ENCODE measurements at regions not wholly inside any gene's neighbourhood (a gene's known extent, or its start where the extent isn't known, plus 50 kb on each side); places are given as distances from the start of the nearest gene placed in this dataset.
A peak's percentile ranks its signal among the peaks of the same experiment; 100 is the strongest.

DNA sequence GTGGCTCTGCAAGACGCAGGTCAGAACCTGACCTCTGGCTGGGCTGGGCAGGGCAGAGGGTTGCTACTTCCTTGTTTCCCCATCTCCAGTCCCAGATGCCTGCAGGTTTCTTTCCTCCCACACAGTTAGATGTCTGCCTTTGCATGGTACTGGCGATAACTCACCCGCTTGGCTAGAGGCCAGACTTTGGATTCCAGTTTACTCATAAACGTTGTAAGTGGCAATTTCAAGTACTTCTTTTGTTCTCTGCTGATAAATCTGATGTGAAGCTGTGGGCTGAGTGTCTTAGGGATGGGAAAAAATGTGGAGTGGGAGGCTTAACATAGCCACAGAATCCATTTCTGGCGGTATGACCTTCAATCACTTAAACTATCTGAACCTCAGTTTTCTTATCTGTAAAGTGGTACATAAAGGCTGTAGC is 194.2 kb downstream of the EBLN2 start (continued):
- TF ChIP-seq RBM34 (IDR thresholded peaks at IDR 0.05; ENCODE audit: borderline replicate concordance, insufficient read depth, low read length) (no peak), CBFA2T3 (IDR thresholded peaks at IDR 0.05) (peak; percentile 96), RBM14 (IDR thresholded peaks at IDR 0.05; ENCODE audit: borderline replicate concordance, insufficient read depth, low read depth, low read length) (no peak), ELF1 (tag; IDR thresholded peaks at IDR 0.05) (peak; percentile 72), NUFIP1 (IDR thresholded peaks at IDR 0.05; ENCODE audit: partially characterized antibody) (no peak), MAFG (tag; conservative IDR thresholded peaks at IDR 0.05) (no peak), BDP1 (IDR thresholded peaks at IDR 0.05; ENCODE audit: insufficient read depth, insufficient read length) (no peak), TAL1 (IDR thresholded peaks at IDR 0.05) (peak; percentile 93), SOX6 (IDR thresholded peaks at IDR 0.05) (peak; percentile 94), ASH1L (IDR thresholded peaks at IDR 0.05; ENCODE audit: borderline replicate concordance, low read depth, partially characterized antibody) (no peak), NBN (IDR thresholded peaks at IDR 0.05; ENCODE audit: low read depth) (0 out of 2 replicates have a peak, but pooled peaks have one; percentile 37), RB1 (IDR thresholded peaks at IDR 0.05; ENCODE audit: low read depth) (no peak), DACH1 (IDR thresholded peaks at IDR 0.05; ENCODE audit: partially characterized antibody) (no peak), FOXA1 (IDR thresholded peaks at IDR 0.05; ENCODE audit: borderline replicate concordance) (no peak)
- TF ChIP-seq, protein P1, sequence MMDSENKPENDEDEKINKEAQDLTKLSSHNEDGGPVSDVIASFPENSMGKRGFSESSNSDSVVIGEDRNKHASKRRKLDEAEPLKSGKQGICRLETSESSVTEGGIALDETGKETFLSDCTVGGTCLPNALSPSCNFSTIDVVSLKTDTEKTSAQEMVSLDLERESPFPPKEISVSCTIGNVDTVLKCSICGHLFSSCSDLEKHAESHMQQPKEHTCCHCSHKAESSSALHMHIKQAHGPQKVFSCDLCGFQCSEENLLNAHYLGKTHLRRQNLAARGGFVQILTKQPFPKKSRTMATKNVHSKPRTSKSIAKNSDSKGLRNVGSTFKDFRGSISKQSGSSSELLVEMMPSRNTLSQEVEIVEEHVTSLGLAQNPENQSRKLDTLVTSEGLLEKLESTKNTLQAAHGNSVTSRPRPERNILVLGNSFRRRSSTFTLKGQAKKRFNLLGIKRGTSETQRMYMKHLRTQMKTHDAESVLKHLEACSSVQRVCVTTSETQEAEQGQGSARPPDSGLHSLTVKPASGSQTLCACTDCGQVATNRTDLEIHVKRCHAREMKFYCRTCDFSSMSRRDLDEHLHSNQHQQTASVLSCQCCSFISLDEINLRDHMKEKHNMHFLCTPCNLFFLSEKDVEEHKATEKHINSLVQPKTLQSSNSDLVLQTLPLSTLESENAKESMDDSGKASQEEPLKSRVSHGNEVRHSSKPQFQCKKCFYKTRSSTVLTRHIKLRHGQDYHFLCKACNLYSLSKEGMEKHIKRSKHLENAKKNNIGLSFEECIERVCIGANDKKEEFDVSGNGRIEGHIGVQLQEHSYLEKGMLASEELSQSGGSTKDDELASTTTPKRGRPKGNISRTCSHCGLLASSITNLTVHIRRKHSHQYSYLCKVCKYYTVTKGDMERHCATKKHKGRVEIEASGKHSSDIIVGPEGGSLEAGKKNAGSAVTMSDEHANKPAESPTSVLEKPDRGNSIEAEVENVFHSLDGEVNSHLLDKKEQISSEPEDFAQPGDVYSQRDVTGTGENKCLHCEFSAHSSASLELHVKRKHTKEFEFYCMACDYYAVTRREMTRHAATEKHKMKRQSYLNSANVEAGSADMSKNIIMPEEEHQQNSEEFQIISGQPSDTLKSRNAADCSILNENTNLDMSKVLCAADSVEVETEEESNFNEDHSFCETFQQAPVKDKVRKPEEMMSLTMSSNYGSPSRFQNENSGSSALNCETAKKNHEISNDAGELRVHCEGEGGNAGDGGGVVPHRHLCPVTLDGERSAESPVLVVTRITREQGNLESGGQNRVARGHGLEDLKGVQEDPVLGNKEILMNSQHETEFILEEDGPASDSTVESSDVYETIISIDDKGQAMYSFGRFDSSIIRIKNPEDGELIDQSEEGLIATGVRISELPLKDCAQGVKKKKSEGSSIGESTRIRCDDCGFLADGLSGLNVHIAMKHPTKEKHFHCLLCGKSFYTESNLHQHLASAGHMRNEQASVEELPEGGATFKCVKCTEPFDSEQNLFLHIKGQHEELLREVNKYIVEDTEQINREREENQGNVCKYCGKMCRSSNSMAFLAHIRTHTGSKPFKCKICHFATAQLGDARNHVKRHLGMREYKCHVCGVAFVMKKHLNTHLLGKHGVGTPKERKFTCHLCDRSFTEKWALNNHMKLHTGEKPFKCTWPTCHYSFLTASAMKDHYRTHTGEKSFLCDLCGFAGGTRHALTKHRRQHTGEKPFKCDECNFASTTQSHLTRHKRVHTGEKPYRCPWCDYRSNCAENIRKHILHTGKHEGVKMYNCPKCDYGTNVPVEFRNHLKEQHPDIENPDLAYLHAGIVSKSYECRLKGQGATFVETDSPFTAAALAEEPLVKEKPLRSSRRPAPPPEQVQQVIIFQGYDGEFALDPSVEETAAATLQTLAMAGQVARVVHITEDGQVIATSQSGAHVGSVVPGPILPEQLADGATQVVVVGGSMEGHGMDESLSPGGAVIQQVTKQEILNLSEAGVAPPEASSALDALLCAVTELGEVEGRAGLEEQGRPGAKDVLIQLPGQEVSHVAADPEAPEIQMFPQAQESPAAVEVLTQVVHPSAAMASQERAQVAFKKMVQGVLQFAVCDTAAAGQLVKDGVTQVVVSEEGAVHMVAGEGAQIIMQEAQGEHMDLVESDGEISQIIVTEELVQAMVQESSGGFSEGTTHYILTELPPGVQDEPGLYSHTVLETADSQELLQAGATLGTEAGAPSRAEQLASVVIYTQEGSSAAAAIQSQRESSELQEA (IDR thresholded peaks at IDR 0.05; ENCODE audit: low read depth): no peak
- TF ChIP-seq, protein P2, sequence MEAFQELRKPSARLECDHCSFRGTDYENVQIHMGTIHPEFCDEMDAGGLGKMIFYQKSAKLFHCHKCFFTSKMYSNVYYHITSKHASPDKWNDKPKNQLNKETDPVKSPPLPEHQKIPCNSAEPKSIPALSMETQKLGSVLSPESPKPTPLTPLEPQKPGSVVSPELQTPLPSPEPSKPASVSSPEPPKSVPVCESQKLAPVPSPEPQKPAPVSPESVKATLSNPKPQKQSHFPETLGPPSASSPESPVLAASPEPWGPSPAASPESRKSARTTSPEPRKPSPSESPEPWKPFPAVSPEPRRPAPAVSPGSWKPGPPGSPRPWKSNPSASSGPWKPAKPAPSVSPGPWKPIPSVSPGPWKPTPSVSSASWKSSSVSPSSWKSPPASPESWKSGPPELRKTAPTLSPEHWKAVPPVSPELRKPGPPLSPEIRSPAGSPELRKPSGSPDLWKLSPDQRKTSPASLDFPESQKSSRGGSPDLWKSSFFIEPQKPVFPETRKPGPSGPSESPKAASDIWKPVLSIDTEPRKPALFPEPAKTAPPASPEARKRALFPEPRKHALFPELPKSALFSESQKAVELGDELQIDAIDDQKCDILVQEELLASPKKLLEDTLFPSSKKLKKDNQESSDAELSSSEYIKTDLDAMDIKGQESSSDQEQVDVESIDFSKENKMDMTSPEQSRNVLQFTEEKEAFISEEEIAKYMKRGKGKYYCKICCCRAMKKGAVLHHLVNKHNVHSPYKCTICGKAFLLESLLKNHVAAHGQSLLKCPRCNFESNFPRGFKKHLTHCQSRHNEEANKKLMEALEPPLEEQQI (IDR thresholded peaks at IDR 0.05): 0 out of 2 replicates have a peak, but pooled peaks have one; percentile 20
- TF ChIP-seq, protein P3, sequence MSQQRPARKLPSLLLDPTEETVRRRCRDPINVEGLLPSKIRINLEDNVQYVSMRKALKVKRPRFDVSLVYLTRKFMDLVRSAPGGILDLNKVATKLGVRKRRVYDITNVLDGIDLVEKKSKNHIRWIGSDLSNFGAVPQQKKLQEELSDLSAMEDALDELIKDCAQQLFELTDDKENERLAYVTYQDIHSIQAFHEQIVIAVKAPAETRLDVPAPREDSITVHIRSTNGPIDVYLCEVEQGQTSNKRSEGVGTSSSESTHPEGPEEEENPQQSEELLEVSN (IDR thresholded peaks at IDR 0.05; ENCODE audit: borderline replicate concordance in 1 of 2, extremely low read depth in 1 of 2, insufficient read depth in 1 of 2, insufficient read length in 1 of 2, low read depth in 1 of 2, low read length in 1 of 2, poor library complexity in 1 of 2, severe bottlenecking in 1 of 2): no peak

Measured in K562 (cell line).